Stomach (tissue), 4 donors: ENCODE measurements at regions not wholly inside any gene's neighbourhood (a gene's known extent, or its start where the extent isn't known, plus 50 kb on each side); places are given as distances from the start of the nearest gene placed in this dataset.
"Not testable (repeated sequence)": the region's sequence is repeated elsewhere in the genome, so short reads cannot be mapped to it uniquely, and the experiment has no call there.

Experiments
- EP300 ChIP-seq: sonication (generic); formaldehyde crosslinking; IDR thresholded peaks from one replicate; pipeline ENCODE4 v1.6.1; 2017; ENCODE audit warnings: antibody characterized with exemption
- POLR2A ChIP-seq, 4 donors: fragments of 450-650 bp; IDR thresholded peaks; one replicate each; pipeline ENCODE4 v1.6.1; 2016; ENCODE audit warnings: antibody characterized with exemption in 4 of 4, control low read depth in 2 of 4, mild to moderate bottlenecking in 1 of 4, moderate library complexity in 1 of 4
- POLR2AphosphoS5 ChIP-seq, 3 donors: sonication (generic); formaldehyde crosslinking; IDR thresholded peaks; one replicate each; pipeline ENCODE4 v1.6.1; 2016; ENCODE audit warnings: antibody characterized with exemption in 3 of 3
- TF ChIP-seq, protein P1 (sequence below), 7 experiments: fragments of 450-650 bp in 4 of 7; fragments of 200-600 bp in 3 of 7; sonication (generic) in 3 of 7; IDR thresholded peaks; one replicate each; pipeline ENCODE4 v1.5.1; 2016 to 2019; ENCODE audit warnings: antibody characterized with exemption in 7 of 7, control low read depth in 2 of 7, mild to moderate bottlenecking in 1 of 7

GRCh38 chr6:68022968-68023367, 612.1 kb upstream of the ADGRB3 start:
- TF ChIP-seq, protein P1, sequence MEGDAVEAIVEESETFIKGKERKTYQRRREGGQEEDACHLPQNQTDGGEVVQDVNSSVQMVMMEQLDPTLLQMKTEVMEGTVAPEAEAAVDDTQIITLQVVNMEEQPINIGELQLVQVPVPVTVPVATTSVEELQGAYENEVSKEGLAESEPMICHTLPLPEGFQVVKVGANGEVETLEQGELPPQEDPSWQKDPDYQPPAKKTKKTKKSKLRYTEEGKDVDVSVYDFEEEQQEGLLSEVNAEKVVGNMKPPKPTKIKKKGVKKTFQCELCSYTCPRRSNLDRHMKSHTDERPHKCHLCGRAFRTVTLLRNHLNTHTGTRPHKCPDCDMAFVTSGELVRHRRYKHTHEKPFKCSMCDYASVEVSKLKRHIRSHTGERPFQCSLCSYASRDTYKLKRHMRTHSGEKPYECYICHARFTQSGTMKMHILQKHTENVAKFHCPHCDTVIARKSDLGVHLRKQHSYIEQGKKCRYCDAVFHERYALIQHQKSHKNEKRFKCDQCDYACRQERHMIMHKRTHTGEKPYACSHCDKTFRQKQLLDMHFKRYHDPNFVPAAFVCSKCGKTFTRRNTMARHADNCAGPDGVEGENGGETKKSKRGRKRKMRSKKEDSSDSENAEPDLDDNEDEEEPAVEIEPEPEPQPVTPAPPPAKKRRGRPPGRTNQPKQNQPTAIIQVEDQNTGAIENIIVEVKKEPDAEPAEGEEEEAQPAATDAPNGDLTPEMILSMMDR (IDR thresholded peaks at IDR 0.05): not testable (repeated sequence)
- not testable (repeated sequence) for TF ChIP-seq EP300; POLR2A (IDR thresholded peaks at IDR 0.05); POLR2AphosphoS5 (IDR thresholded peaks at IDR 0.05)
